H1 (cell line): ENCODE measurements at regions not wholly inside any gene's neighbourhood (a gene's known extent, or its start where the extent isn't known, plus 50 kb on each side); places are given as distances from the start of the nearest gene placed in this dataset.
A peak's percentile ranks its signal among the peaks of the same experiment; 100 is the strongest.

Source experiments
- CTCF ChIA-PET: fragments of 300-600 bp; sonication (Branson Sonifier 250); formaldehyde crosslinking; loops from one replicate; lab custom pipeline; 2021; ENCODE audit not compliant: partially characterized antibody; lab: Charles Lee
- POLR2A ChIA-PET: fragments of 300-600 bp; sonication (Branson Sonifier 250); formaldehyde crosslinking; loops from one replicate; lab custom pipeline; 2021; ENCODE audit warnings: inconsistent platforms; ENCODE audit not compliant: partially characterized antibody; lab: Charles Lee
- DNase-seq, 2 experiments: peaks; one replicate each; pipeline versions ENCODE4 v3.0.0 to v3.0.0-alpha.2; 2010 to 2022; ENCODE audit warnings: low spot score in 2 of 2, low read depth in 1 of 2, mixed read lengths in 1 of 2
- FAIRE-seq: peaks from 2 replicates; lab custom pipeline; 2011; peaks lifted over from hg19 to GRCh38; lab: Jason Lieb, UNC
- H2AFZ ChIP-seq: 2 replicates; pipeline ENCODE4 v1.8.1; 2012; ENCODE audit warnings: low read length, inconsistent platforms
- H2AK5ac ChIP-seq: 2 replicates; pipeline ENCODE4 v1.6.1; 2013; ENCODE audit warnings: low read depth, low read length
- H2BK120ac ChIP-seq: replicated peaks from 2 replicates; pipeline ENCODE3; 2013; ENCODE audit warnings: low read depth, low read length, inconsistent platforms
- H2BK12ac ChIP-seq: 2 replicates; pipeline ENCODE4 v1.6.1; 2013; ENCODE audit warnings: low read depth, low read length
- H2BK15ac ChIP-seq: 2 replicates; pipeline ENCODE4 v1.6.1; 2013; ENCODE audit warnings: low read length
- H2BK20ac ChIP-seq: 2 replicates; pipeline ENCODE4 v1.6.1; 2013; ENCODE audit warnings: low read length
- H2BK5ac ChIP-seq: 2 replicates; pipeline ENCODE4 v1.6.1; 2013; ENCODE audit warnings: low read depth, low read length
- H3K14ac ChIP-seq: 2 replicates; pipeline ENCODE4 v1.6.1; 2013; ENCODE audit warnings: inconsistent platforms; ENCODE audit not compliant: insufficient read length
- H3K18ac ChIP-seq: 2 replicates; pipeline ENCODE4 v1.6.1; 2013; ENCODE audit warnings: low read length; ENCODE audit errors: extremely low read depth
- H3K23ac ChIP-seq: 2 replicates; pipeline ENCODE4 v1.6.1; 2013; ENCODE audit warnings: inconsistent platforms; ENCODE audit not compliant: insufficient read length
- H3K23me2 ChIP-seq: 2 replicates; pipeline ENCODE4 v1.6.1; 2013; ENCODE audit warnings: low read depth, low read length
- H3K27ac ChIP-seq: 2 replicates; pipeline ENCODE4 v1.6.1; 2011; ENCODE audit warnings: low read depth, low read length, inconsistent platforms
- H3K27me3 ChIP-seq, 4 experiments: replicated peaks in 1 of 4; 1 replicate in 1 of 4; 2 replicates in 3 of 4; pipeline versions ENCODE4 v1.6.1 to v1.8.1; 2011 to 2013; ENCODE audit warnings: low read length in 3 of 4, mild to moderate bottlenecking in 3 of 4, inconsistent platforms in 2 of 4, mixed read lengths in 2 of 4, moderate library complexity in 1 of 4; ENCODE audit not compliant: control insufficient read depth in 3 of 4, insufficient read depth in 3 of 4; ENCODE audit errors: extremely low read depth in 1 of 4
- H3K36me3 ChIP-seq, 4 experiments: 2 replicates each; pipeline versions ENCODE4 v1.6.1 to v1.8.1; 2011 to 2013; ENCODE audit warnings: mild to moderate bottlenecking in 4 of 4, low read length in 3 of 4, moderate library complexity in 2 of 4, control low read depth in 1 of 4, inconsistent platforms in 1 of 4; ENCODE audit not compliant: insufficient read depth in 4 of 4, control insufficient read depth in 2 of 4
- H3K4ac ChIP-seq: replicated peaks from 2 replicates; pipeline ENCODE3; 2013; ENCODE audit warnings: low read length, low read depth, mixed read lengths, inconsistent platforms; ENCODE audit not compliant: insufficient read length
- H3K4me1 ChIP-seq, 4 experiments: replicated peaks in 1 of 4; 1 replicate in 1 of 4; 2 replicates in 3 of 4; pipeline versions ENCODE4 v1.6.1 to v1.8.1; 2011 to 2013; ENCODE audit warnings: low read length in 3 of 4, inconsistent platforms in 2 of 4, mixed read lengths in 1 of 4; ENCODE audit not compliant: insufficient read depth in 4 of 4, control insufficient read depth in 3 of 4
- H3K4me2 ChIP-seq, 2 experiments: 2 replicates each; pipeline versions ENCODE4 v1.6.1 to v1.8.1; 2011 to 2013; ENCODE audit warnings: low read depth in 2 of 2, low read length in 2 of 2, control low read depth in 1 of 2, inconsistent platforms in 1 of 2, mild to moderate bottlenecking in 1 of 2; ENCODE audit not compliant: insufficient read depth in 1 of 2
- H3K4me3 ChIP-seq, 4 experiments: fragments of 200-600, 300-600 bp in 1 of 4; sonication (generic), shearing (Covaris generic), sonication (Bioruptor Twin) in 1 of 4; 2 replicates each; pipeline versions ENCODE4 v1.5.1 to v1.8.1; 2011 to 2016; ENCODE audit warnings: low read length in 4 of 4, low read depth in 3 of 4, control low read depth in 2 of 4, inconsistent platforms in 2 of 4, mild to moderate bottlenecking in 2 of 4, mixed read lengths in 1 of 4, moderate library complexity in 1 of 4; ENCODE audit not compliant: insufficient read depth in 2 of 4; ENCODE audit errors: extremely low read depth in 1 of 4
- H3K56ac ChIP-seq: replicated peaks from 2 replicates; pipeline ENCODE3; 2013; ENCODE audit warnings: low read depth, mild to moderate bottlenecking, mixed read lengths, low read length, inconsistent platforms; ENCODE audit not compliant: insufficient read length
- H3K79me1 ChIP-seq: 2 replicates; pipeline ENCODE4 v1.6.1; 2013; ENCODE audit warnings: low read depth, low read length, control low read depth
- H3K79me2 ChIP-seq, 2 experiments: 2 replicates each; pipeline versions ENCODE4 v1.6.1 to v1.8.1; 2012 to 2013; ENCODE audit warnings: low read length in 2 of 2, mild to moderate bottlenecking in 2 of 2, inconsistent platforms in 1 of 2; ENCODE audit not compliant: insufficient read depth in 2 of 2, control insufficient read depth in 1 of 2
- H3K9ac ChIP-seq, 4 experiments: replicated peaks in 1 of 4; 1 replicate in 1 of 4; 2 replicates in 3 of 4; pipeline versions ENCODE4 v1.6.1 to v1.8.1; 2011 to 2013; ENCODE audit warnings: low read depth in 3 of 4, low read length in 3 of 4, control low read depth in 2 of 4, mild to moderate bottlenecking in 2 of 4, moderate library complexity in 2 of 4, inconsistent platforms in 1 of 4; ENCODE audit errors: extremely low read depth in 1 of 4
- H3K9me3 ChIP-seq, 2 experiments: 2 replicates each; pipeline versions ENCODE4 v1.6.1 to v1.8.1; 2012 to 2013; ENCODE audit warnings: mild to moderate bottlenecking in 2 of 2, moderate library complexity in 2 of 2, control low read depth in 1 of 2, inconsistent platforms in 1 of 2, low read depth in 1 of 2, low read length in 1 of 2, mixed read lengths in 1 of 2; ENCODE audit not compliant: insufficient read depth in 2 of 2
- H4K20me1 ChIP-seq, 2 experiments: replicated peaks in 1 of 2; 2 replicates each; pipeline versions ENCODE3 to v1.8.1; 2011 to 2013; ENCODE audit warnings: inconsistent platforms in 2 of 2, low read length in 2 of 2, mild to moderate bottlenecking in 1 of 2; ENCODE audit not compliant: insufficient read depth in 2 of 2, control insufficient read depth in 1 of 2
- H4K5ac ChIP-seq: 2 replicates; pipeline ENCODE4 v1.6.1; 2013; ENCODE audit warnings: low read length, low read depth, mixed read lengths, inconsistent platforms; ENCODE audit not compliant: insufficient read length
- H4K8ac ChIP-seq: 2 replicates; pipeline ENCODE4 v1.8.0; 2013; ENCODE audit warnings: mild to moderate bottlenecking, moderate library complexity, low read length, inconsistent platforms; ENCODE audit not compliant: insufficient read depth; ENCODE audit errors: extremely low read depth
- H4K91ac ChIP-seq: replicated peaks from 2 replicates; pipeline ENCODE3; 2013; ENCODE audit warnings: low read length, mixed read lengths, inconsistent platforms; ENCODE audit not compliant: insufficient read length
- BRCA1 ChIP-seq: IDR thresholded peaks from 2 replicates; pipeline ENCODE4 v1.6.1; 2012; ENCODE audit warnings: low read depth, low read length, improper control_type of control experiment
- CBX5 ChIP-seq: fragments of 300-800, 300-1000 bp; sonication (generic); IDR thresholded peaks from 2 replicates; pipeline ENCODE4 v1.7.1; 2016; ENCODE audit warnings: antibody characterized with exemption, low read length, low read depth
- CHD1 ChIP-seq: IDR thresholded peaks from 2 replicates; pipeline ENCODE4 v1.6.1; 2012; ENCODE audit warnings: low read depth, low read length, improper control_type of control experiment
- CREB1 ChIP-seq: IDR thresholded peaks from 2 replicates; pipeline ENCODE4 v1.6.1; 2012; ENCODE audit warnings: inconsistent platforms
- SAP30 ChIP-seq: fragments of 300-600 bp; sonication (generic); IDR thresholded peaks from 2 replicates; pipeline ENCODE4 v1.7.1; 2012; ENCODE audit warnings: low read length, moderate library complexity, mild to moderate bottlenecking, inconsistent platforms; ENCODE audit not compliant: insufficient read depth, insufficient replicate concordance
- USF2 ChIP-seq: IDR thresholded peaks from 2 replicates; pipeline ENCODE4 v1.6.1; 2011; ENCODE audit warnings: low read length, improper control_type of control experiment
- WGBS, 2 experiments: shearing (Covaris generic) in 1 of 2; methylation state at CpG; one replicate each; pipeline versions ENCODE4 v1.1.6 to v1.1.7; 2013 to 2015; ENCODE audit warnings: low lambda C conversion rate in 2 of 2, mixed read lengths in 2 of 2, inconsistent platforms in 1 of 2, low coverage in 1 of 2, missing lambda C conversion rate in 1 of 2; ENCODE audit not compliant: insufficient replicate concordance in 2 of 2, insufficient coverage in 1 of 2, insufficient read length in 1 of 2; ENCODE audit errors: extremely low coverage in 1 of 2, missing lambda C conversion rate in 1 of 2; 5-methylcytosine and 5-hydroxymethylcytosine counted together

GRCh38 chr21:17343055-17343454, 169.8 kb upstream of the CXADR start:
- H2BK120ac ChIP-seq, result no peak overlapping the region
- H3K4me2 ChIP-seq, result no peak overlapping the region
- H3K4me1 ChIP-seq, result no peaks in the 10 kb centered on the region
- POLR2A ChIA-PET, result no interaction called here
- no peak overlapping the region for H2BK12ac ChIP-seq
- H3K23ac ChIP-seq, result no peak overlapping the region
- no peak overlapping the region for H3K27ac ChIP-seq
- FAIRE-seq, result peak; percentile 39
- H3K27me3 ChIP-seq, result no peaks in the 10 kb centered on the region
- H4K20me1 ChIP-seq, result no peaks in the 10 kb centered on the region
- no peak overlapping the region for H2AK5ac ChIP-seq
- CTCF ChIA-PET, result no interaction called here
- 59% methylated on average over 2 of the region's 2 CpGs; no CpG with 5 or more reads in 1 of the 2 experiments for WGBS, 2 experiments
- H3K14ac ChIP-seq, result no peak overlapping the region
- no peak overlapping the region for H3K4me3 ChIP-seq
- H3K79me1 ChIP-seq, result no peaks in the 10 kb centered on the region
- H2AFZ ChIP-seq, result no peak overlapping the region
- no peak overlapping the region for H3K9ac ChIP-seq
- no peak overlapping the region for H4K8ac ChIP-seq
- TF ChIP-seq CBX5, result no peak
- no peak for TF ChIP-seq SAP30
- peak; percentile 77 for TF ChIP-seq CREB1
- no peak for TF ChIP-seq USF2
- TF ChIP-seq BRCA1, result no peak
- no peak for TF ChIP-seq CHD1
- H2BK20ac ChIP-seq, result no peak overlapping the region
- no peak overlapping the region for H2BK15ac ChIP-seq
- H3K9me3 ChIP-seq, result no peaks in the 10 kb centered on the region; a peak in 1 of 4 replicates
- no peak overlapping the region for H3K18ac ChIP-seq
- H2BK5ac ChIP-seq, result no peak overlapping the region
- no peaks in the 10 kb centered on the region for H3K23me2 ChIP-seq
- no peak overlapping the region for H3K56ac ChIP-seq
- no peaks in the 10 kb centered on the region for H3K79me2 ChIP-seq
- H3K4ac ChIP-seq, result no peak overlapping the region
- H3K36me3 ChIP-seq, result no peaks in the 10 kb centered on the region
- H4K91ac ChIP-seq, result no peak overlapping the region
- H4K5ac ChIP-seq, result no peak overlapping the region
- DNase-seq, result no peak
